ENCODE measurements at regions not wholly inside any gene's neighbourhood (a gene's known extent, or its start where the extent isn't known, plus 50 kb on each side); places are given as distances from the start of the nearest gene placed in this dataset.

DNA sequence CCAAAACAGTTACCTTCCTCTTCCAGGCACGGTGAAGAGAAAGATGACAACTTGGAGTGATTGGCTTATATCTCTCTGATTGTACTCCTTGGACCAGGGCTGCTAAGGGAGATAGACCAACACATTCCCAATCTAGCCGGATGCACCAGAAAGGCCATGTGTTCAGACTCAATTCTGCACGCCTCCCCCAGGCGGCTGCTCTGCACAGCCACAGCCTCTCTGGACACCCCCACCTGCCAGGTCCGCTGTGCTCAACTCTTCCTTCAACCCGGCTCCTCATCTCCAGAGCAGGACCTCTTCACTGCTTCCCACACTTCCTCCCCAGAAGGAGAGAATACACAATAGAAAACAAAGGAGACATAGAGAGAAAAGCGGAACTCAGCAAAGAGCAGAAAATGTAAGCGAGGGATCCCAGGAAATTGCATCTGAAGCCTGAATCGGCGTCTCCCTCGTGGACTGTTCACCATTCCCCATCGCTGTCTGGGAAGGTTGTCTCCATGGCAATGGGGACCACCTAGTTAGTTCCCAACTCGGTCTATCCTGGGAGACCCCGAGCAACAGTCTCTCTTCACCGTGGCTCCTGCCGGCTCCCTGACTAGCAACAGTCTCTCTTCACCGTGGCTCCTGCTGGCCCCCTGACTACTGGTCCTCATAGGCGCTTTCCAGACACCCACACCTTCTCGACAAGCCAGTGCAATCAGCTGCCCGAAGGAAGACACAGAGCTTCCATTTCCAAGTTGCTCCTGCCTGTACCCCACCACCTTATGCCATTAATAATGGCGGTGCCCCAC, 361.7 kb upstream of the MYT1L start:
- TF ChIP-seq, protein P1, sequence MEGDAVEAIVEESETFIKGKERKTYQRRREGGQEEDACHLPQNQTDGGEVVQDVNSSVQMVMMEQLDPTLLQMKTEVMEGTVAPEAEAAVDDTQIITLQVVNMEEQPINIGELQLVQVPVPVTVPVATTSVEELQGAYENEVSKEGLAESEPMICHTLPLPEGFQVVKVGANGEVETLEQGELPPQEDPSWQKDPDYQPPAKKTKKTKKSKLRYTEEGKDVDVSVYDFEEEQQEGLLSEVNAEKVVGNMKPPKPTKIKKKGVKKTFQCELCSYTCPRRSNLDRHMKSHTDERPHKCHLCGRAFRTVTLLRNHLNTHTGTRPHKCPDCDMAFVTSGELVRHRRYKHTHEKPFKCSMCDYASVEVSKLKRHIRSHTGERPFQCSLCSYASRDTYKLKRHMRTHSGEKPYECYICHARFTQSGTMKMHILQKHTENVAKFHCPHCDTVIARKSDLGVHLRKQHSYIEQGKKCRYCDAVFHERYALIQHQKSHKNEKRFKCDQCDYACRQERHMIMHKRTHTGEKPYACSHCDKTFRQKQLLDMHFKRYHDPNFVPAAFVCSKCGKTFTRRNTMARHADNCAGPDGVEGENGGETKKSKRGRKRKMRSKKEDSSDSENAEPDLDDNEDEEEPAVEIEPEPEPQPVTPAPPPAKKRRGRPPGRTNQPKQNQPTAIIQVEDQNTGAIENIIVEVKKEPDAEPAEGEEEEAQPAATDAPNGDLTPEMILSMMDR (IDR thresholded peaks at IDR 0.05; ENCODE audit: poor library complexity), result no peak
- TF ChIP-seq EZH2 (IDR thresholded peaks at IDR 0.05; ENCODE audit: borderline replicate concordance), result no peak
